ENCODE measurements at regions not wholly inside any gene's neighbourhood (a gene's known extent, or its start where the extent isn't known, plus 50 kb on each side); places are given as distances from the start of the nearest gene placed in this dataset.
"Not testable (repeated sequence)": the region's sequence is repeated elsewhere in the genome, so short reads cannot be mapped to it uniquely, and the experiment has no call there.

GRCh38 chr2:238722181-238722580 lies 125.7 kb upstream of the TWIST2 start:
- no peak for DNase-seq (ENCODE audit: low read depth in 2 of 2)

- no peak for DNase-seq (ENCODE audit: low read depth in 2 of 2)
These were observed 125.0 kb upstream of the TWIST2 start for GRCh38 chr2:238722883-238723282.

DNA sequence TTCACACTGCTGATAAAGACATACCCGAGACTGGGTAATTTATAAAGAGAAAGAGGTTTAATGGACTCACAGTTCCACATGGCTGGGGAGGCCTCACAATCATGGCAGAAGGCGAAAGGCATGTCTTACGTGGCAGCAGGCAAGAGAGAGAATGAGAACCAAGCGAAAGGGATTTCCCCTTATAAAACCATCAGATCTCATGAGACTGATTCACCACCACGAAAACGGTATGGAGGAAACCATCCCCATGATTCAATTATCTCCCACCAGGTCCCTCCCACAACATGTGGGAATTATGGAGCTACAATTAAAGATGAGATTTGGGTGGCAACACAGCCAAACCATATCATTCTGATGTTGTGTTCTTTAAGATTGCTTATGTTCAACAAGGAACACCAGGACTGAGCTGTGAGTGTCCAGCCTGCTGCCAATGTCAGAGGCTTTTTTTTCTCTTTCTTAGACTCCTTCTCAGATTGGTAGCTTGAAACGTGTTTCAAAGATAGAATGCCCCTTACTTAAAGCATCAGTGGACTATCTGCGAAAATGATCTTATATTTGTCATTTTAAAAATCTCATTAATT lies 124.1 kb upstream of the TWIST2 start:
- not testable (repeated sequence) for DNase-seq (ENCODE audit: low read depth in 2 of 2)

GRCh38 chr2:238724728-238725127 lies 123.2 kb upstream of the TWIST2 start:
- no peak for DNase-seq (ENCODE audit: low read depth in 2 of 2)

DNA sequence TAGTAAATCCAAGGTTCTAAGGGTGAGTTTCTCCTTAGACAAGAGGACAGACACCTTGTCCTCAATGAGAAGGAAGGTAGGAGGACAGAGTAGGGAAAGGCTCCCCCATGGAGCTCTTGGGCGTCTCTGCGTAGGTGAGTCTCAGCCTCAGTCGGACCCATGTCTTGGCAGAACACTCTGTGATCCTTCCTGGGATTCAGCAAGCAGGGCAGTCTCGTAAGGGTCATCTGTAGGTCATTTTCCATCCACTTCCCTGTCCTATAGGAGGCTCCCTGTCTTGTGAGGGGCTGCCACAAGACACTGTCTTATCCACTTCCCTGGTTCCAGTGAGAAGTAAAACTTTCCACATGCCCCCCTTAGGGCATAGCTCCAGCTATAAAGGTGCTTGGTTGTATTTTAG lies 122.6 kb upstream of the TWIST2 start:
- no peak for DNase-seq (ENCODE audit: low read depth in 2 of 2)

DNA sequence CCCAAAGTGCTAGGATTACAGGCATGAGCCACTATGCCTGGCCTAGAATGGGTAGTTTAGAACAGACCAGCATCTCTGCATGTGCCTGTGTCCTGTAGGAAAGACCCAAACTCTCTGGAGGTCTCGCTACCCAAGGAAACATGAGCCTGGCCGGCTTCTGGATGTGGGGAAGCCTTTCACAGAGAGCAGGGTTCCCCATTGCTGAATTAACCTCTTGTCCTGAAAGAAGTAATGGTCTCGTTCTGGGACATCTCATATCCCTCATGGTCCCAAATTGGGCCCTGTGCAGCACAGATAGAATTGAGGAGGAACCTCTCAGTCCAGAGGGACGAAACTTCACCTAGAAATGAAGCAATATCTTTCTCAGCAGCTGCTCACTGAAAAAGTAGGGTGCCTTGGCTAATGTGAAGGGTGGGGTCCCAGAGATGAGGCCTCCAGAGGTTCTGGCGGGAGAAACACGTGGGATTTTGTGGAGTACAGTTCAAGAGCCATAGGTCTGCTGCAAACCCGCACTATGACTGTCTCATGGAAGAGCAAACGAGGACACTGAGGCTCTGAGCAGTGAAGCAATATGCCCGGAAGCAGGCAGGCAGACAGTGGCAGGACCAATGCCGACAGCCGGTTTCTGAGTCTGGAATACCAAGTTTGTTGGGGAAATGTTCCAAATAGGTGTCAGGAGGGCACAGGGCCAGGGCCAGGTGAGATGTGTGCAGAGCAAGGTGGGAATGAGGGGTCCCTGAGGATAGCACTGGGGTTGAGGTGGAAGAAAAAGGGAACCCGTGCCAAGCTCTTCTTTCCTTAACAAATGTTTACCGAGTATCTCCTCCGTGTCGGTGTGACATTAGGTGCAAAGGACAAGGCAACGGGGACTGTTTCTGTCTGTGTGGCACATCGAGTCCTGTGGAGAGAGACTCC lies 121.0 kb upstream of the TWIST2 start:
- DNase-seq (ENCODE audit: low read depth in 2 of 2) = no peak

GRCh38 chr2:238727585-238728329 lies 120.1 kb upstream of the TWIST2 start:
- DNase-seq (ENCODE audit: low read depth in 2 of 2) = no peak

DNA sequence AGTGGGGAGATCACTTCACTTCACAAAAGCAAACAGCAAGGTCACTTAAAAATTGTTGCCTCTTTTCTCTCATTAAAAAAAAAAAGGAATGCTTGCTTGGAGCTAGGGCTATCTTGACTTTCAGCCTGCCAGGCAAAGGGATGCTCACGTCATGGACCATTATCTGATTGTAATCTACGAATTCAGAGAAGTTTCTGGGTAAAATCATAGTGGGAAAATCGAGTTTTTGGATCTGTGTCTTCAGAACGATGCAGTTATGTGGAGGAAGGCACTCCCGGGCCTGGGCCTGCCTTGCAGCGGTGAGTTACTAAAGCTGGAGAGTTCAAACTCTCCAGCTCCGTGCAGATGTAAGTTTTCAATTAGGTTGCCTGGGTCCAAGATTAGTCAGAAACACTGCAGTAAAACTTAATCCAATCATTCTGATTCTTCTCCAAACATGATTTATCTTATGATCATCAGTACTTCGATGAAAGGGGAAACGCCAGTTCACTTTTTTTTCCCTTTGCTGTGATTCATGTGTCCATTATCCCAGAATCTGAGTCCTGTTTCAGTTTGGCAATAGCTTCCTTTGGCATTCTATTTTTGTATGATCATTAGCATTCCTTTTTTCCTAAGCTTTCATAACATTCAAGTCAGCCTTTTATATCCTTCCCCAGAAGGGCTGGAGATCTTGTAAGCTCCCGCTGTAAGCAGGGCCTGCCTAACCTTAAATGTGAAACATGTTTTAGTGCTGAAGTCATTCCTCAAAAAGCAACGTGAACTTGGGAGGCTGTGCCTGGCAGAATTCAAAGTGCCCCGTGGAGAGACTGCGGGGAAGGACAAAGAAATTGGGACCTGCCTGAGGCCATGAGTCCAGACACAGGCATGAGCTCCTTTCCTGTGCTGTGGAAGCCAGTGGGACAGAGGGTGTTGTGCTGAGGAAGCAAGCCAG lies 119.3 kb upstream of the TWIST2 start:
- DNase-seq (ENCODE audit: low read depth in 2 of 2) = no peak

GRCh38 chr2:238729261-238729935 lies 118.5 kb upstream of the TWIST2 start:
- DNase-seq (ENCODE audit: low read depth in 2 of 2) = no peak

DNA sequence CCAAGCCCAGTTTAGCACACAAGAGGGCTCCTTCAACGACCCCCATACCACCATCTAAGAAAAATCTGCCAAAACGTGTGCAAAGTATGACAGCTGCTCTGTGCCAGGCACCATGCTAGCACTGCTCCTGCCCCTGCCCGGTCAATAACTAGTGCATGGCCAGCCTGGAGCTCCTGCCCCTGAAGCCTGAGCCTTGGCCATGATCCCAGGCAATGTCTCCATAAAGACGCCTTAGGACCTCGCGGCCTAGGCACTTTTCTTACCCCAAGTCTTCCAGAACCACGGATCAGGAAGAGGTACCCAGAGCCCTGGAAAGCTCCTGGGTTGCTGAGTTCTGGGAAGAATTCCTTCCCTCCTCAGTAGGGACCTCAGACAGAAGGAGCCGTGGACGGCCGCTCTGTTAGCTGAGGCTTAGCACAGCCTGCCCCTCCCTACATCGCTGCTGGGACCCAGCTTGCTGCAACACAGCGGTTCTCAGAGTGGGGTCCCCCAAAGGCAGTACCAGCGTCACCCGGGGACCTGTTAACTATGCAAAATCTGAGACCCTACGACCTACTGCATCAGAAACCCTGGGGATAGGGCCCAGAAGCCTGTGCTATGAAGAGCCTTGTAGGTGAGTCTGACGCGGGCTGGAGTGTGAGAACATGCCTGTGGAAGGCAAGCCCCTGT lies 117.8 kb upstream of the TWIST2 start:
- DNase-seq (ENCODE audit: low read depth in 2 of 2) = no peak

DNA sequence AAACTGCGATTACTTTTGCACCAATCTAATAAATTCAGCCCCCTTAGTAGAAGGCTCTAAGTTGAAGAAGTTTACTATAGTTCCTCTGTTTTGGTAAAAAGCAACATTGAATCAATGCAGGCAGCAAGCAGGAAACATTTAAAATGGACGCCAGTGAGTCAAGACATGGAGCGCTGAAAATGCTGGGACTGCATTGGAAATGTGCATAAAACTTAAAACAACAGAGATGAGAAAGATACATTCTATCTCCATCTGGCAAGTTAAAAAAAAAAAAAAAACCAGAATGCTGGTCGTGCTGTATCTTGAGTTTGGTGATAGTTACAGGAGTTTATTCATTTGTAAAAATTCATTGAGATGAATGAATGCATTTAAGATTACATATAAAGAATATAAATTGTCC lies 117.0 kb upstream of the TWIST2 start:
- no peak for DNase-seq (ENCODE audit: low read depth in 2 of 2)

DNA sequence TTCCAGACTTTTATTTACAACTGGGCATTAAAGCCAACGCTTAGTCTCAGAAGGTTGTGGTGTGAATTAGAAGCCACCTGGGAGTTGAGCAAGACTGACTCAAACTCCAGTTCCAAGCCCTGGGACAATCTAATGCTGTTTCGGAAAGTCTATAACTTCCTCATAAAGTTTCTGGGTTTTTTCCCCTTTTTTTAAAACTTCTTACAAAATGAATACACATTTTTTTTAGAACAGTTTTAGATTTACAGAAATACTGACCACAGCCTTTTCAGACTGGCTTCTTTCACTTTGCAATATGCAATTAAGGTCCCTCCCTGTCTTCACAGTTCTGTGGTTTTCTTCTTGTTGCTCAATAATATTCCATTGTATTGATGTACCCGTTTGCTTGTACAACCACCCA lies 115.9 kb upstream of the TWIST2 start:
- no peak for DNase-seq (ENCODE audit: low read depth in 2 of 2)

GRCh38 chr2:238738917-238739316 lies 109.0 kb upstream of the TWIST2 start:
- DNase-seq (ENCODE audit: low read depth in 2 of 2) = no peak

DNA sequence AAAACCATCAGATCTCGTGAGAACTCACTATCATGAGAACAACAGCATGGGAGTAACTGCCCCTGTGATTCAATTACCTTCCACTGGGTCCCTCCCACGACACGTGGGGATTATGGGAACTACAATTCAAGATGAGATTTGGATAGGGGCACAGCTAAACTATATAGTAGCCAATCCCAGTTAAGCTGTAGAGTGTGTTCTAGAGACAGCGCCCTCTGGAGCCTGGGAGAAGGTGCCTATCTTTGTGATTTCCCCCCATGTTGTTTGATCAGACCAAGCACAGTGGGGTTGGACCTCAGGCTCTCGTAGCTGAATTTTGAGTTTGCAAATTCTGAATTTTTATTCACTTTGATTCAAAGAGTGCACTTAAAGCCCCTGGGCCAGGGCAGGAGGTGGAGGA lies 108.2 kb upstream of the TWIST2 start:
- DNase-seq (ENCODE audit: low read depth in 2 of 2) = no peak

GRCh38 chr2:238741277-238741676 lies 106.6 kb upstream of the TWIST2 start:
- no peak for DNase-seq (ENCODE audit: low read depth in 2 of 2)

GRCh38 chr2:238742066-238742465 lies 105.8 kb upstream of the TWIST2 start:
- no peak for DNase-seq (ENCODE audit: low read depth in 2 of 2)

DNA sequence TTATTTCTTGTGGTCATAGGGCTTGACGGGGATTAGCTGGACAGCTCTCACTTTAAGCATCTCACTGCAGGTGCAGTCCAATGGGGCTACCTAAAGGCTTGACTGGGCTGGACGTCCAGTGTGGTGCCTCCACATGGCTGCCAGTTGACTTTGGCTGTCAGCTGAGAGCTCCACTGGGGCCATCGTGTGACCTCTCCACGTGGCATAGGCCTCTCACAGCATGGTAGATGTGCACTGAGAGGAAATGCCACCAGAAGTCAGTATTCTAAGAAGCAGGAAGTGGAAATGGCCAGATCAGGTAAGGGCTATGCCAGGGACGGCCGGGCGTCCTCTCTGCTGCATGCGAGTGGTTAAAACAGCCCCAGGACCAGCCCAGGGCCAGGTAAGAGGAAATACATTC lies 105.2 kb upstream of the TWIST2 start:
- no peak for DNase-seq (ENCODE audit: low read depth in 2 of 2)

- no peak for DNase-seq (ENCODE audit: low read depth in 2 of 2)
These were observed 104.4 kb upstream of the TWIST2 start for GRCh38 chr2:238743243-238744065.

- no peak for DNase-seq (ENCODE audit: low read depth in 2 of 2)
These were observed 102.9 kb upstream of the TWIST2 start for GRCh38 chr2:238744951-238745350.

DNA sequence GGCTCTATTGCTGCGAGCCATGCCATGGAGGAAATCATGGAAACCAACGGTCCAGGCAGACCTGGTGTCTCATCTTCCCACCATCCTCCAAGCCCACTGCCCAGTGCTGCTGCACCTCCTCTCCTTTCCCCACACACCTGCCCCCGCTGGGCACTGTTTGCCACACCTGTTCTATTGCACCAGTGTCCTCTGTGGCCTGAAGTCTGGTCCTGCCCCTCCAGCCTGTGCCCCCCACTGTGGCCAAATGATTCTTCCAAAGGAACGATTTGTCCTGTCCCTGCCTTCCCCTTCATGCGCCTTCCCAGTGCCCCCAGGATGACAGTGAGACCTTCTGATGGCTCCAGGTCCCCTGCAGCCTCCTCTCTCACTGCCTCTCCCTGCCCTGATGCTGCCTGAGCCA lies 101.9 kb upstream of the TWIST2 start:
- DNase-seq (ENCODE audit: low read depth in 2 of 2) = no peak

Measured in stimulated activated CD4-positive, alpha-beta T cell treated with anti-CD3 and anti-CD28 coated beads, Interleukin-1b, Interleukin-23, amount 100 ng/mL, for 1 hour (primary cell).